Endodermal cell (in vitro differentiated cells): ENCODE measurements at regions not wholly inside any gene's neighbourhood (a gene's known extent, or its start where the extent isn't known, plus 50 kb on each side); places are given as distances from the start of the nearest gene placed in this dataset.

Experiments used
- DNase-seq: peaks from one replicate; pipeline ENCODE4 v3.0.0-alpha.2; 2017
- H3K27ac ChIP-seq: 2 replicates; pipeline ENCODE4 v1.5.1; 2013; ENCODE audit warnings: mild to moderate bottlenecking, low read depth, low read length, moderate library complexity
- H3K27me3 ChIP-seq: 2 replicates; pipeline ENCODE4 v1.6.1; 2013; ENCODE audit warnings: mild to moderate bottlenecking, low read length, moderate library complexity; ENCODE audit not compliant: insufficient read depth, control insufficient read depth, poor library complexity, severe bottlenecking
- H3K36me3 ChIP-seq: 2 replicates; pipeline ENCODE4 v1.7.0; 2013; ENCODE audit warnings: mild to moderate bottlenecking, low read length, moderate library complexity; ENCODE audit not compliant: control insufficient read depth, insufficient read depth
- H3K4me1 ChIP-seq: one replicate; pipeline ENCODE4 v1.7.0; 2013; ENCODE audit warnings: low read length; ENCODE audit not compliant: control insufficient read depth, insufficient read depth
- H3K4me3 ChIP-seq: 2 replicates; pipeline ENCODE4 v1.5.1; 2013; ENCODE audit warnings: mild to moderate bottlenecking, low read length, moderate library complexity
- H3K9ac ChIP-seq: 2 replicates; pipeline ENCODE4 v1.6.1; 2013; ENCODE audit warnings: mild to moderate bottlenecking, low read length, moderate library complexity; ENCODE audit not compliant: poor library complexity, severe bottlenecking; ENCODE audit errors: extremely low read depth
- H3K9me3 ChIP-seq: 2 replicates; pipeline ENCODE4 v1.6.1; 2013; ENCODE audit warnings: mild to moderate bottlenecking, low read length, moderate library complexity; ENCODE audit not compliant: control insufficient read depth
- H3K27ac Mint-ChIP-seq: 2 replicates; pipeline ENCODE4 v1.8.0; 2020; ENCODE audit warnings: mixed read lengths
- H3K27me3 Mint-ChIP-seq: 2 replicates; pipeline ENCODE4 v1.8.0; 2021; ENCODE audit warnings: mild to moderate bottlenecking, mixed read lengths; ENCODE audit not compliant: insufficient read depth
- H3K36me3 Mint-ChIP-seq: 2 replicates; pipeline ENCODE4 v1.8.0; 2020; ENCODE audit warnings: low read depth, mixed read lengths
- H3K4me1 Mint-ChIP-seq: 2 replicates; pipeline ENCODE4 v1.8.0; 2020; ENCODE audit warnings: mixed read lengths
- H3K4me3 Mint-ChIP-seq: 2 replicates; pipeline ENCODE4 v1.8.0; 2020; ENCODE audit warnings: mild to moderate bottlenecking, moderate library complexity, mixed read lengths
- H3K9me3 Mint-ChIP-seq: 2 replicates; pipeline ENCODE4 v1.8.0; 2020; ENCODE audit warnings: mild to moderate bottlenecking, mixed read lengths
- CTCF ChIP-seq: fragments of 200-600 bp; sonication (generic); conservative IDR thresholded peaks from 2 replicates; pipeline ENCODE4 v1.5.0; 2021; ENCODE audit warnings: antibody characterized with exemption, mild to moderate bottlenecking
- WGBS, 2 experiments: methylation state at CpG; one replicate each; pipeline versions ENCODE4 v1.1.5 to v1.1.7; 2013; ENCODE audit warnings: missing lambda C conversion rate in 2 of 2, mixed read lengths in 1 of 2; ENCODE audit not compliant: insufficient coverage in 1 of 2, insufficient read length in 1 of 2; 5-methylcytosine and 5-hydroxymethylcytosine counted together

- WGBS, 2 experiments, result 96% methylated on average over 2 of the region's 2 CpGs; no CpG with 5 or more reads in 1 of the 2 experiments
- no peaks in the 10 kb centered on the region for H3K27me3 ChIP-seq
Measured at GRCh38 chr10:36116040-36116439, 473.9 kb upstream of the FZD8 start.

GRCh38 chr10:36115364-36115763 is 473.3 kb upstream of the FZD8 start:
- H3K36me3 Mint-ChIP-seq, result no peaks in the 10 kb centered on the region
- Histone ChIP-seq H3K9ac (no peak overlapping the region), H3K36me3 (no peaks in the 10 kb centered on the region), H3K4me3 (no peak overlapping the region), H3K9me3 (no peaks in the 10 kb centered on the region), H3K27me3 (no peaks in the 10 kb centered on the region), H3K4me1 (peaks cover 14% of the 10 kb centered on the region), H3K27ac (no peak overlapping the region)
- H3K27me3 Mint-ChIP-seq, result no peaks in the 10 kb centered on the region
- H3K4me3 Mint-ChIP-seq, result no peak overlapping the region
- H3K9me3 Mint-ChIP-seq, result no peaks in the 10 kb centered on the region
- no peak for DNase-seq
- no peak overlapping the region for H3K27ac Mint-ChIP-seq
- TF ChIP-seq CTCF, result no peak
- WGBS, 2 experiments, result 100% methylated on average over 1 of the region's 1 CpG; no CpG with 5 or more reads in 1 of the 2 experiments
- peaks cover 38% of the 10 kb centered on the region for H3K4me1 Mint-ChIP-seq

More at GRCh38 chr10:36116040-36116439, 473.9 kb upstream of the FZD8 start:
- peaks cover 37% of the 10 kb centered on the region for H3K4me1 Mint-ChIP-seq
- Histone ChIP-seq H3K9ac (no peak overlapping the region), H3K4me1 (peaks cover 14% of the 10 kb centered on the region), H3K4me3 (no peak overlapping the region), H3K9me3 (no peaks in the 10 kb centered on the region), H3K36me3 (no peaks in the 10 kb centered on the region), H3K27ac (no peak overlapping the region)
- no peak for TF ChIP-seq CTCF
- H3K4me3 Mint-ChIP-seq, result no peak overlapping the region
- DNase-seq, result no peak
- no peaks in the 10 kb centered on the region for H3K9me3 Mint-ChIP-seq
- no peaks in the 10 kb centered on the region for H3K36me3 Mint-ChIP-seq
- H3K27ac Mint-ChIP-seq, result no peak overlapping the region
- no peaks in the 10 kb centered on the region for H3K27me3 Mint-ChIP-seq

GRCh38 chr10:36114913-36115312 is 472.8 kb upstream of the FZD8 start:
- no peak overlapping the region for H3K4me3 ChIP-seq
- no peak overlapping the region for H3K9ac ChIP-seq
- H3K36me3 Mint-ChIP-seq, result no peaks in the 10 kb centered on the region
- peaks cover 38% of the 10 kb centered on the region for H3K4me1 Mint-ChIP-seq
- H3K9me3 ChIP-seq, result no peaks in the 10 kb centered on the region
- no peak overlapping the region for H3K27ac ChIP-seq
- H3K36me3 ChIP-seq, result no peaks in the 10 kb centered on the region
- TF ChIP-seq CTCF, result no peak
- no peak for DNase-seq
- H3K4me3 Mint-ChIP-seq, result no peak overlapping the region
- no peaks in the 10 kb centered on the region for H3K9me3 Mint-ChIP-seq
- no peaks in the 10 kb centered on the region for H3K27me3 ChIP-seq
- H3K27ac Mint-ChIP-seq, result no peak overlapping the region
- no peaks in the 10 kb centered on the region for H3K27me3 Mint-ChIP-seq
- H3K4me1 ChIP-seq, result peaks cover 14% of the 10 kb centered on the region
- 80% methylated on average over 1 of the region's 1 CpG; no CpG with 5 or more reads in 1 of the 2 experiments for WGBS, 2 experiments
